ENCODE measurements at regions not wholly inside any gene's neighbourhood (a gene's known extent, or its start where the extent isn't known, plus 50 kb on each side); places are given as distances from the start of the nearest gene placed in this dataset.

DNA sequence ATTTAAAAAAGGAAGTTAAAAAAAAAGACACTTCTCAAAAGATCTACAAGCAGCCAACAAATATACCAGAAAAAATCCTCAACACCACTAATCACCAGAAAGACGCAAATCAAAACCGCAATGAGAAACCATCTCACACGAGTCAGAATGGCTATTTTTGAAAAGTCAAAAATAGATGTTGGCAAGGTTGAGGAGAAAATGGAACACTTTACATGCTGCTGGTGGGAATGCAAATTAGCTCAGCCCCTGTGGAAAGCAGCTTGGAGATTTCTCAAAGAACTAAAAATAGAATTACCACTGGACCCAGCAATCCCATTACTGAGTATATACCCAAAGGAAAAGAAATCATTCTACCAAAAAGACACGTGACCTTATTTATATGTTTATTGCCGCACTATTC is 574.7 kb upstream of the ADAMTS9 start:
- TF ChIP-seq POLR2A (IDR thresholded peaks at IDR 0.05) (no peak), CTCF (IDR thresholded peaks at IDR 0.05) (no peak), EP300 (IDR thresholded peaks at IDR 0.05; ENCODE audit: low read depth) (no peak), POLR2AphosphoS5 (IDR thresholded peaks at IDR 0.05) (no peak)

Measured in transverse colon (tissue), 4 donors.